Activated CD8-positive, alpha-beta memory T cell treated with anti-CD3 and anti-CD28 coated beads for 24 hours (primary cell): ENCODE measurements at regions not wholly inside any gene's neighbourhood (a gene's known extent, or its start where the extent isn't known, plus 50 kb on each side); places are given as distances from the start of the nearest gene placed in this dataset.

Experiments
- DNase-seq: peaks from one replicate; pipeline ENCODE4 v3.0.0-alpha.2; 2020

DNA sequence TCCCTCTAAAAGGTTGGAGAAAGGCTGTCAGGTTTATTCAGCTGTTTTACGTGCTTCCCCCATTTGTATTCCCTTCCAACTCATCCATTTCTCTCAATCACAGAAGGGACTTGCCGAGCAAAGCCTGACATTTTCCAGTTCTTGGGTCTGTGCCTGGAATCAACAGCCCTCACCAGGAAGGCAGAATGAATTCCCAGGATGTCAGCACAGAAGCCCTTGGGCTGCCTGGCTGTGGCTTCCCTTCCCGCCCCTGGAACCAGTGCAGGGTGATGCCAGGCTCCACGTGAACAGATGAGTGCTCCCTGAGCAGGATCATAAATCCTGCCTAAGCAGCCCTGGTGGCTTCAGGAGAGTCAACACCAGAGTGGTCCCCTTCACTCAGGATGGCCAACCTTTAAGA lies 86.1 kb upstream of the CD83 start:
- DNase-seq: no peak

DNA sequence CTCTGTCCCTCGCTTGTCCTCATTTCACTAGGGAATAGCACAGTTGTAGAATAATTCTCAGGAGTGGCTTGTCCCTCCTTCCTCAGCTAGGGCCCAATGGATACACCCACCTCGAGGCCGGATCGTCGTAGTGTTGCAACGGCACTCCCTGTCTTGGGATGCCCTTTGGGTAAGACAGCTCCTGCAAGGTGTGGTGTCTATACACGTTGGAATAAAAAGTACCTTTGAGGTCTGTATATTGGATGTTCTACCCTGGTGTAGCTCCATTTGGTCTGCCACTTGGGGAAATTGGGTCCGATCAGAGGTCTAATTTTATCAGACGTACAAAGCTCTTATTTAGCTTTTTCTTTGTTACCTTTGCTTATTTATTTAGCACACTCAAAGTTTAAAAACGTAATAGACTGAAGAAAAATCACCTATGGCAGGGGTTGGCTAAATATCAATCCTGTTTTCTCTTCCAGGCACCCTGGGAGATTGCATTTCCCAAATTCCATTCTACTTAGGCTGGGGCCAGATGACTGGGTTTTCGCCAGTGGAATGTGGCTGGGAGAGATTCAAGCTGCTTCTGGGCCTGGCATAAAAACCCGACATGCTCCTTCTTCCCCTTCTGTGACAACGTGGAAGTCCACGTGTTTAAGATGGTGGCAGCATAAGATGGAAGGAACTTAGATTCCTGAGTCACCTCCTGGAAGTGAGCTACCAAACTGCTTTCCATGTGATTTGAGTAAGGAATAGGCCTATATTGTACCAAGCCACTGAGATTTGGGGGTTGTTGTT lies 82.3 kb upstream of the CD83 start:
- no peak for DNase-seq

DNA sequence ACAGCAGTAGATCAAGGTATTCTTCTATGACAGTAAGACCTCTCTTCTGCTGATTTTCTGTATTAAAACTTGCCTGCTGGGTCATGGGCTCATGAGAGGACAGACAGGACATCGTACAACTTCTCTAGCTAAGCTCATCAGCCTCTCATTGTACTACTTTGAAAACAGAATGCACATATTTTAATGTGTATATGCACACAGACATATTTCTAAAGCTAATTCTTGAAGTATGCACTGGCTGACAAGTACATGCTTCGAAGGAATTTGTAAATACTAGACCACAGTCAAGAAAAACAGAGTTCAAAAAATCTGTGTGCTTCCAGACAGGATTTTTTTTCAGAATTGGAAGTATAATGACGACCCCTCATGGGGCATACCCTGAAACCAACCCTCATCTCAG lies 81.7 kb upstream of the CD83 start:
- DNase-seq: no peak

DNA sequence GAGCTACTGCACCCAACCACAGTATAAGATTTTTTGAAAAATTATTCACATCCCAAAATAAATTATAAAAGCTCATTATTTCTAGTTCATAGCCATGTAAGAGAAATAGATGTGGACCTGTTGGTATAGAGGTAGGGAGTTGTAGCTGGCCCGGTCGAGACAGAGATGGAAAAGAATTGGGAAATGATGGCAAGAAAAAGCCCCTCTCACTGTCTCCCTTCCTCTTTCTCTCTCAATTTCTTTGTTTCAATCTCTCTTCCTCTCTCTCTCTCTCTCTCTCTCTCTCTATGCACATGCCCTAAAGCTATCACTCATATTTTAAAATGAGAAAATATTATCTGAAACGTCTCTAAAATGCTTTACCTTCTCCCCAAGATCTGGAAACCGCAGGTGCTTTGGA lies 80.7 kb upstream of the CD83 start:
- DNase-seq: no peak

DNA sequence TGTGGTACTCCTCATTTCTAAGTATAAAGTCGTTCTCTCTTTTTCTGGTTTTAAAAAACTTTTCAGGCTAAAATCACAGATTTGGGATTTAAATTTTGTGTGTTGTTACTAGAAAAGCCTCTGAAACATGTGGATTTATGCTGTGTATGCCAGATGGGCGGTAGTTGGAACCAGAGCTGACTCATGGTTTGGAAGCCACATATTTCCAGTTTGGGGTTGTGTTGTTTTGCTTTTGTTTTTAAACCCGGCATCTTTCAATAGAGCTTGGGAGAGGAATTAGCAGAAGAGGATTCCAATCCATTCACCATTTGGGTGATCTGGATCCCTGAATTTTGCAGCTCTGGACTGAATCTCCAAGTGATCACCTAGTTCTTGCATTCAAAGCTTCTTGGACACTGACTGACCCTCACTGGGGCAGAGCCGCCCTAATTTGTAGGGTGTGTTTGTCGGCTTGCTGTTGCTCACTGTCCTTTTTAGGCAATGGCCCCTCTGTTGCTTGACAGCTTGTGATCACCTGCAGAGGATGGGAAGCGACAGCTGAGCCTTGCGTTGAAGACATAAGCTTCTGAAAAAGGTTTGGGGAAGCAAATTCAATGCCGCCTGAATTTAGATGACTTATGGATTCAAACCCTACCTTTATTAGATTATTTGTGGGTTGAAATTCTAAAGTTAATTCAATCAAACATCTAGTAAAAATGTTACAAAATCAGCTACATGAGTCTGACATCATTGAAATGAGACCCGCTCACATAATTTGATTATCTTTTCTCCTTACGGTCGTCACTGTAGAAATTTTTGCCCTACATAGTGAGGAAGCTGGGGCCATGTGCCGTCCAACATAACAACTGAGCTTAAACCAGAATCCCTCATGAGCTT lies 79.9 kb upstream of the CD83 start:
- DNase-seq: no peak

DNA sequence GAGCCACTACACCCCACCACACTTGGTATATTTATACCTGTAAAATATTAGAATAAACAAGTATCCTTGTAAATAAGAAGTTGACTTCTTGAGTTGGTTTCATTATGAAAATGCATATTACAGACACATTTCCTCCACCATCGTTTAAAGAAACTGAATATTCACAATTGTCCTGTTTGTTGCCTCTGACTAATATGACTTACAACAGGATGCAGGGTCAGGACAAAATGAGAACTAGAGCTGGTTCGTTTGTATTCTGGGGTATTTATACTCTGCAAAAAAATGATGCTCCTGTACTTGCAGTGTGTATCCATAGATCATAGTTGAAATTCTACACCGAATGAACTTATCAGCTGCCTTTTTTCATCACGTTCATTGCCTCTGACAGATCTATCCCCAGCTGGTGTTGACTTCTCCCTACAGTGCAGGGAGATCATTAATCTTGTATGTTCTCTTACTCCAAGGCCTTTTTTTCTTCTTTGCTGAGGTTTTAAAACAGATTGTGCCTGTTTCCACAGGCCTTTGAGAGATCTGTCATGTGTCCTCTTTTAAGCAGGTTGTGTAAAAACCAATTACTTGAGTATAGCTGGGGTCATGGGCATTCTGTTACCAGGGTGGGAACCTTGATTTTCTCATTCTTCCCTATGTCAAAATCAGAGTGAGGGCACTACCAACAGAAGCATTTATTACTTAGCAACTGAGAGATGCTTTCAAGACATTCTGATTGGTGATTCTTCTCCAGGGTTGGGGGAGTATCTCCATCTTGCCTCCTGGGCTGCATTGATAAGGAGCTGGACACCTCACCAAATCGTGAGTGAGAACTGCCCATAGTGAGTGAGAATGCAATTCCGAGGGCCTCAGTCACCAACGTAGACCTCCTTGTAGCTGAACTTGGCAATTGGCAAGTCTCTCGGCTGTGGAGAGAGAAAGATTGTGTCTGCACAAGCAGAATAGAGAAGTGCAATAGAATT lies 78.8 kb upstream of the CD83 start:
- no peak for DNase-seq

DNA sequence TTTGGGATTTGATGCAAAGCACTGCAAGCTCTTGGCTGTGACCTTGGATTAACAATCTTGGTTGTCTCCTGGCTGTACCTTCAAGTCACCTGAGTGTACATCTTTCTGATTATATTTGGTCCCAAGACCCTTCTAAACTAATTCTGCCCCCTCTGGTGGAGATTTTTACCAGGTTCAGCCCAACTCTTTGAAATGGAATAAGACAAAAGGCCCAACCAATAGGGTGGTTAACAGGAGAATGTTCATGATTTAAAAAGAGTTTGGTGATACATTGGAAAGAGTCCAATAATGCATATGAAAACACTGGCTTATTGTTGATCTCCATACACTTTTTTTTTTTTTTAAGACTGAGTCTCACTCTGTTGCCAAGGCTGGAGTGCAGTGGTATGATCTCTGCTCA lies 77.5 kb upstream of the CD83 start:
- no peak for DNase-seq

DNA sequence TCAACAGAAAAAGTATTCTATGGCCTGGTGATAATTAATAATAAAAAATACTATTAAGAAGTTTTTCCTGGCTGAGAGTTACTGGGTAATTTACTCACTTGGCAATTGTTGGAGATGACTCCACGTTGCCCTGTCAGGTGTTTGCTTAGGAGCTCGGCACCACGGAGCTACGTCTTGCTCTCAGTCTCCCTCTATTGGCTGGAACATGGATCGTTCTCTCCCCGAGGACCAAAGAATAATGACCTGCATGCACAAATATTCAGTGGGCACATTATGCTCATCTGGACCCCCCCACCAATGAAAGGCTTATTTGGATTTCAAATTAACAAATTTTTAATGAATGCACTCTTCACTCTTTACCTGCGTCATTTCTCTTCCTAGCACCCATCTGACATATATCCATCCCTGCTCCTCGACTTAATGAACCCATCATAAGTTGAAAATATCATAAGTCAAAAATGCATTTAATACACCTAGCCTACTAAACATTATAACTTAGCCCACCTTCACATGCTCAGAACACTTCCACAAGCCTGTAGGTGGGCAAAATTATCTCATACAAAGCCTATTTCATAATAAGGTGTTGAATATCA lies 71.0 kb upstream of the CD83 start:
- peak; percentile 62 for DNase-seq

DNA sequence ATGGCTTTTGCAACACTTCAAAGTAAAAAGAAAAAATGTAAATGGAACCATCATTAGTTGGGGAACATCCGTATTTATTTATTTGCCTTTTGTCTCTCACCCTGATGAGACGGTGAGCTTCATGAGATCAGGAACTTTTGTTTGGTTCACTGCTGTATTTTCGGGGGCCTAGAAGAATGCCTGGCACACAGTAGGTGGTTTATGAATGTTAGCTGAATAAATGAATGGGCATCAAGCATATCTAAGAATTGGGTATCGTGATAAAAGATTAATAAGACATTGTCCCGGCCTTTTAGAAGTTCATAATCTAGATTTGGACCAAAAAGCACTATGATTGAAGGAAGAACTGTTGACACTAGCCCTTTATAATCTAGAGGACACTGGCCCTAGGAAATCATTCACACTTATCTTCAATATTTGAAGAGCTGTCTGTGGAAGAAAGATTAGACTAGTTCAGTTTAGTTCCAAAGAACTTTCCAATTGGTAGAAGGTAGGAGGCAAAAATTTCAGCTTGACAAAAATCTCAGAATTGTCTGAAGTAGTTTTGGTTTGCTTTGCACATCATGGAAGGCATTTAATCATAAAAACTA lies 70.3 kb upstream of the CD83 start:
- DNase-seq: no peak

DNA sequence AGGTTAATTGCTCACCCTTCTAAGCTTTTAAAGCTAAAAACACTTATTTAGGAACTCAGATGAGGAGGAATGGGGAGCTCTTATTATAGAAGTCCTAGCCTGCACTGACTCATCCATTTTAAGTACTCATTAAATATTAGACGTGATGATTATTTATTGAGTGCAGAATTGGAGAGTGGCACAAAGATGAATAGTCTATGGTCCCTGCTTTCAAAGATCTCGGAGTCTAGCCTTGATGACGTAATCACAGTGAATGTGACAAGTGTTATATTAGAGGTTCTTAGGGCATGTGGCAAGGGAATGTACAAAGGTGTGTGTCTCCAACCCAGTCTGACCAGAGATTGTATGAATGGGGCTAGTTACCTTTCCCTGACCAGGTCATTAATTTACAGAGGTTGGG lies 68.7 kb upstream of the CD83 start:
- no peak for DNase-seq

DNA sequence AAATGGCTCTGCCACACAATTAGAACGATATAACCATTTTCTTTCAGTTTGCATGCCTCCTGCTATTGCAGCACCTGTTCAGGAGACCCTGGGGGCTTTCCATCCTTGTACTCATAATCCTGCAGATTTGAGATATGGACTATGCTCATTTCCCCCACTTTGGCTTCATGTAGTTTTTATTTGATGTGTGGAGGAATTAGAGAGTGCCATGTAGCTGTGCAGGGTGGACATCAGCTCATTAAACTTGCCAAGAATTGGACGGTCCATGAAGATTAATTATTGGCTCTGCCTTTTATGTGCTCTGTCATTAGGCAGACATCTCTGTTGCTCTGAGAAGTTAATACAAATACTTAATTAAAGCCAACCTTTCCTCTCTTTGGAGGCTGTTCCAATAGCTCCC lies 66.2 kb upstream of the CD83 start:
- DNase-seq: no peak

DNA sequence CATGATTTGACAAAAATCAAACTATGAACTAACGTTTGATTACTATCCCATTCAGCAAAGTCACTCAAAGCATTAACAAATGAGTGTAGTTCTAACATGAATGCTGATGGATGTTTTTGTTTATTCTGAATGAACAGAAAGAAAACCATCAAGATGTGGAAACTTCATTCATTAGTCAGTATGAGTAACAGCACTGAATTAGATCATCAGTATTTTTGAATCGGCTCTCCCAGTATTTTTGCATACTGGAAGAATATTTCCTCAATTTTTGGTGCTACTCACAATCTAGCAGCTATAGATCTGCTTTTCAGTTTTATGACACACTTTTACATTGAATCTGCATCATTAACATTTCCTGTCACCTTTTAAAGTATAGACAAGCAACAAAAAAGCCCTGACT lies 63.8 kb upstream of the CD83 start:
- DNase-seq: no peak

DNA sequence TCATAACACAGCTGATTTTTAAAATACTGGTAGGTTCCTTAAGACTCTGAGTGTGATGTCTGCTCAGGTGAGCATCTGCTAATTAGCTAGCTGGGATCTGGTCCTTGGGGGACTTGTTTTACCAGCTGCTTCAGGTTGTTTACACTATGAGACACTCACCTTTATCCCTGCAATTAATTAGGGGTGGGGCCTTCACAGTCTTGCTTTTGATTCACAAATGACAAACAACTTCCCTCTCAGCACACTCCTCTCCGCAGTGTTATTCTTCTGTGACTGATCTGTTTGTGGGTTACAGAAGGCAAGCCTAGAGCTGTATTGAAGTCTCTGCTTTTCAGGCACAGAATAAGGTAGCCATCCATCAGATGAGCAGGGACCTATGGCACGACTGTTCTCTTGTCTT lies 62.0 kb upstream of the CD83 start:
- DNase-seq: no peak

DNA sequence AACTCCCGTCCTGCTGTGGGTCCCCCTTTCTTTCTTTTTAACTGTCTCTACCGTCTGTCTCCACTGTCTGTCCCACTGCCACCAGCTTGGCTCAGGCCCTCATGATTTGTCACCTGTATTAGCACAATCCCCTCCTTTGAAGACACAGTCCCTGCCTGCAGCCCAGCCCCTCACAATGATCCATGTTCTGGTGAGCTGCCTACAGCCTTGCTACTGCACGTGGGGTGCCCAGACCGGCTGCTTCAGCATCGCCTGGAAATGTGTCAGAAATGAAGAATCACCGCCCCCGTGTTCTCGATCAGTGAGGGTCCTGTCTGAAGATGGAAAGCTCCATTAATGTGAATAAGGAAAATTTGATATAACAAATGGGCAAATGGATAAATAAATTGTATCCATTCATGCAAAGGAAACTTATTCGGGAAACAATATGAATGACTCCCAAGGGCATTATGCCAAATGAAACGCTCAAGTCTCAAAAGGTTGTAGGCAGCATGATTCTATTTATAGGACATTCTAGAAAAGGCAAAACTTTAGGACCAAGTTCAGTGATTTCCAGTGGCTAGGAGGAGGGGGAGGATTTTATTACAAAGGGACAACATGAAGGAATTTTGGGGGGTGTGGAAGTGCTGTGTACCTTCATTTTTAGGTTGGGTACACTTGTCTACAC lies 59.4 kb upstream of the CD83 start:
- DNase-seq: no peak

DNA sequence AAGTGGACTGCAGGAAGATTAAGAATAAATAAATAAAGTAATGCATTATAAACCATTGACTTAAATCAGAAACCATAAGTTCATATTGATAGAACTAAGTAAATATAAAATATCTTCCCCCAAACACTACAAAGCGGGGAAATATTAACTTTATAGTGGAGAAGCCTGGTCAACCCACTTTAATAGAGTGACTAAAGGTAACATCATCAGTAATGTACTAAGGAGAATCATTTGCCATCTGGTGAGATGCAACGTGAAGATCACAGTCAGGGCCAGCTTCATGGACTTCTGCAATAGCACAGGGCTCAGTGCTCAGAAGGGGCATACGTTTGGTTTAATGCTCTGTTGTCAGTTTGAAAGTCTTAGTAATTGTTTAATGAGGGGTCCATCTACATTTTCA lies 58.8 kb upstream of the CD83 start:
- DNase-seq: no peak

DNA sequence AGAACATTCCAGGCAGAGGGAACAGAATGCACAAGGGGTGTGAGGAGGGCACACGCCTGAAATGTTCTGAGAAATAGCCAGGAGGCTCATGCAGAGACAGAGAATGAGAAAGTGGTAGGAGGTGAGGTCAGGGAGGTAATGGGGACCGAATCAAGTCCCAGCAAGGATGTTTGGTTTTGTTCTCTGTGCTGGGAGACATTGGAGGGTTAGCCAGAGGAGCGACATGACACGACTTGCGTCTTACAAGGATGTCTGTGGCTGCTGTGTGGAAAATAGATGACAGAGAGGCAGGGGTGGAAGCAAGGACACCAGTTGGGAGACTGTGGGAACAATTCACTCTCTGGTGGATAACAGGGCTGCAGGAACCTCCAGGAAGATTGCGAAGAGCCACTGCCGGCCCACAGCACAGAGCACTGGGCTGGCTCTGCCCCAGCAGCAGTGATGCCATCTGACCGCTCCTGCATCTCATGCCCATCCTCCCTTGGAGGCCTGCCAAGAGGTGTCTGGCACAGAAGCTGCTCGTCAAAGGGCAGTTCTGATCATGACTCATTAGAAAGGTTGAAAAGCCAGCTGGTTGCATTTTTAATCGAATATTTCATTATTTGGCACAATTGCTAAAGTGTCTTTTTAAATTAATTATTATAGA lies 57.7 kb upstream of the CD83 start:
- DNase-seq: no peak

DNA sequence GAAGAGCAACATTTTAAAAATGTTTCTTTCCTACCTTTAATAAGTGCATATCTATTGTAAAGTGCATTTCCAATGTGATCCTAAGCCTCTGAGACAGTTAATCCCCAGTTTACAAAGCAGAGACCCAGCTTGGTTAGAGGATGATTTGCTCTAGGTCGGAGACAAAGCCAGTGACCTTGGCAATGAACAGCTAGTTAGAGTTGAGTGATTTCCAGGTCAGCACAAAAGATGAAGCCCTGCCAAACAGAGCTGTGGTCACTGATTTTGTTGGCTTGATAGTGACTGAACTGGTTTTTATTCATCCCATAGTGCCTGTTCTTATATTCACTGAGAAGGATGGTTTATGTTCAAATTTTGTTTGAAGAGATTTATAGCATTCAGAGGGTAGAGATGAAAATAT lies 56.6 kb upstream of the CD83 start:
- DNase-seq: no peak

DNA sequence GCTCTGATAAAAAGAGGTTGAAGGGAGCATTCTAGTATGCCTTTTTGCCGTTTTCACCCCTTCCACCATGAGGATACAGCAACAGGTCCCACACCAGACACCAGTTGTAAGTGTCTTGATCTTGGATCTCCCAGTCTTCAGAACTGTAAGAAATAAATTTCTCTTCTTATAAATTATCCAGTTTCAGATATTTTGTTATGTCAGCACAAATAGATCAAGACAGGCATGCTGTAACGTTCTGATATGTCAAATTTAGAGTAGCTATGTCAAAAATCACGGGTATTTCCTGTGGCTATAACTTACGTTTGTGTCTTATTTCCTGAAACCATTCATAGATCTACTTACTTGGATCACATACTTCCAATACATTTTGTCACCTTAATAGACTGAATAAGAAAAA lies 55.9 kb upstream of the CD83 start:
- no peak for DNase-seq

DNA sequence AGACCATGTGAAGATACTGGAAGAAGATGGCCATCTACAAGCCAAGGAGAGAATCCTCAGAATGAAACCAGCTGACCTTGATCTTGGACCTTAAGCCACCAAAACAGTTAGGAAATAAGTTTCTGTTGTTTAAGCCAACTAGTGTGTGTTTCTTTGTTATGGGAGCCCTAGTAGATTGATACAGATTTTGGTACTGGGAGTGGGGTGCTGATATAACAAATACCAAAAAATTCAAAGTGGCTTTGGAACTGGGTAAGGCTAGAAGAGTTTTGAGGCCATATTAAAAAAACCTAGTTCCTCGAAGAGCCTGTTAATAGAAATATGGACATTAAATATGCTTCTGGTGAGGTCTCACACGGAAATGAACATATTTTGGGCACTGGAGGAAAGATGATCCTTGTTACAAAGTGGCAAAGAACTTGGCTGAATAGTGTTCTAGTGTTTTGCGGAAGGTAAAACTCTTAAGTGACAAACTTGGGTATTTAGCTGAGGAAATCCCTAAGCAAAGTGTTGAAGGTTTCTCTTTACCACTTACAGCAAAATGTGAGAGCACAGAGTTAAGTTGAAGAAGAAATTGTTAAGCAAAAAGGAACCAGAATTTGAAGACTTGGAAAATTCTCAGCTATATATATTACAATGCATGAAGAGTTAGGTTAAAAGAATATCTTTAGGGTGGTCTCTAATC lies 55.1 kb upstream of the CD83 start:
- no peak for DNase-seq

DNA sequence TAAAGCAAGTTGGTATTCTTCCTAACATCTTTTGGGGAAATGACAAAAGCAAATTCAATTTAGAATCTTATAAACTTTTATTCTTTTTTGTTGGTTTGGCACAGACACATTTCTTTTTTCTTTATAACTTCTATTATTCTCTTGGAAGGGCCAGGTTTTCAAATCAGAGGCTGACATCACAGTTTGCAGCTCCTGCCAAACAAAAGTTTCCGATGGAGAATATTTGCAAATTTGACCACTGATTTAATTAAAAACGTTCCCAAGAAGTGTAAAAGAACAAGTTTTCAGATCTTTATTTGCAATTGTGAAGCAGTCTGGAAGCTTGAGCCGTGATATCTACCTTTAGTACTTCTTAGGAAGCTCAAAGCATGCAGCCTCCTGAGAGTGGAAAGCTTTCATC lies 53.8 kb upstream of the CD83 start:
- DNase-seq: no peak

DNA sequence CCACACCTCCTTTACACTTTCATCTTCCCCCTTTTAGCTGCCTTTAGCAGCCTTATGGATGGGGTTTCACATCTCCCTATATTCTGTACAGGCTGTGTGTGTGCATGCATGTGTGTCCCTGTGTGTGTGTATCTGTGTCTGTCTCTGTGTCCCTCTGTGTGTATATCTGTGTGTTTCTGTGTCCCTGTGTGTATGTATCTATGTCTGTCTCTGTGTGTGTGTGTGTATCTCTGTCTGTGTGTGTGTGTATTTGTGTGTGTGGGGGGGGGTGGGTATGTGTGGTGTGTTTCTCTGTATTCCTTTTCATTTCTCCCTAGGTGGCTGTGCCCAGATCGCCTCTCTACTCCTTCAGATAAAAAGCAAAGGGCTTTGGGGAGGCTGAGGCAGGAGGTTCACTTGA lies 52.2 kb upstream of the CD83 start:
- DNase-seq: no peak
